Upper lobe of left lung (tissue), 6 donors: ENCODE measurements at regions not wholly inside any gene's neighbourhood (a gene's known extent, or its start where the extent isn't known, plus 50 kb on each side); places are given as distances from the start of the nearest gene placed in this dataset.

ENCODE experiments used
- ATAC-seq, 2 donors: fragments of 200-7000 bp; cut with Tn5 transposase; one replicate each; pipeline ENCODE4 v1.9.1; 2022; ENCODE audit warnings: mild to moderate bottlenecking in 2 of 2, moderate library complexity in 2 of 2; ENCODE audit not compliant: low FRiP score in 2 of 2
- DNase-seq, 2 donors: peaks; one replicate each; pipeline ENCODE4 v3.0.0-alpha.2; 2019 to 2020
- H3K27ac ChIP-seq, 4 donors: fragments of 200-600 bp; sonication (generic); one replicate each; pipeline ENCODE4 v1.5.1; 2016 to 2019
- H3K27me3 ChIP-seq, 4 donors: fragments of 200-600 bp; sonication (generic); one replicate each; pipeline ENCODE4 v1.5.1; 2017 to 2019
- H3K36me3 ChIP-seq, 4 donors: fragments of 200-600 bp; sonication (generic); one replicate each; pipeline ENCODE4 v1.5.1; 2016 to 2019
- H3K4me1 ChIP-seq, 4 donors: fragments of 200-600 bp; sonication (generic); one replicate each; pipeline ENCODE4 v1.5.1; 2018 to 2019
- H3K4me3 ChIP-seq, 4 donors: fragments of 200-600 bp; sonication (generic); one replicate each; pipeline ENCODE4 v1.5.1; 2017 to 2019; ENCODE audit warnings: mild to moderate bottlenecking in 2 of 4, moderate library complexity in 1 of 4
- H3K9me3 ChIP-seq, 4 donors: fragments of 200-600 bp; sonication (generic); one replicate each; pipeline ENCODE4 v1.5.1; 2018 to 2019
- CTCF ChIP-seq, 6 experiments: fragments of 450-650 bp in 4 of 6; fragments of 200-600 bp in 2 of 6; sonication (generic) in 2 of 6; IDR thresholded peaks; one replicate each; pipeline ENCODE4 v1.5.1; 2016 to 2019; ENCODE audit warnings: antibody characterized with exemption in 6 of 6
- EP300 ChIP-seq, 4 donors: sonication (generic); formaldehyde crosslinking; IDR thresholded peaks; one replicate each; pipeline ENCODE4 v1.5.1; 2017; ENCODE audit warnings: antibody characterized with exemption in 4 of 4, control low read depth in 2 of 4
- POLR2A ChIP-seq, 4 donors: fragments of 450-650 bp; IDR thresholded peaks; one replicate each; pipeline ENCODE4 v1.5.1; 2016 to 2017; ENCODE audit warnings: antibody characterized with exemption in 4 of 4, mild to moderate bottlenecking in 2 of 4
- POLR2AphosphoS5 ChIP-seq, 2 donors: sonication (generic); formaldehyde crosslinking; IDR thresholded peaks; one replicate each; pipeline ENCODE4 v1.5.1; 2017; ENCODE audit warnings: antibody characterized with exemption in 2 of 2
- WGBS, 2 donors: methylation state at CpG; one replicate each; pipeline ENCODE4 v1.1.5; 2017 to 2018; 5-methylcytosine and 5-hydroxymethylcytosine counted together
- donor health status: DM: no; HTN: no; CAD: no; lungs with moderate emphysema.
- donor health status: DM: no; HTN: yes; CAD: no; lungs with severe emphysema.

GRCh38 chr2:147247749-147248148 is 597.1 kb upstream of the ACVR2A start:
- H3K4me1 ChIP-seq = no peaks in the 10 kb centered on the region
- DNase-seq (no peak), ATAC-seq (no peak)
- WGBS, 2 donors = 59 to 64% methylated on average over 2 of the region's 2 CpGs
- no peaks in the 10 kb centered on the region for H3K27me3 ChIP-seq
- no peak overlapping the region for H3K4me3 ChIP-seq
- TF ChIP-seq POLR2A (IDR thresholded peaks at IDR 0.05) = no peak
- TF ChIP-seq CTCF (IDR thresholded peaks at IDR 0.05) = no peak
- no peak for TF ChIP-seq EP300 (IDR thresholded peaks at IDR 0.05)
- no peak for TF ChIP-seq POLR2AphosphoS5 (IDR thresholded peaks at IDR 0.05)
- H3K36me3 ChIP-seq = no peaks in the 10 kb centered on the region
- no peaks in the 10 kb centered on the region for H3K9me3 ChIP-seq
- no peak overlapping the region for H3K27ac ChIP-seq

DNA sequence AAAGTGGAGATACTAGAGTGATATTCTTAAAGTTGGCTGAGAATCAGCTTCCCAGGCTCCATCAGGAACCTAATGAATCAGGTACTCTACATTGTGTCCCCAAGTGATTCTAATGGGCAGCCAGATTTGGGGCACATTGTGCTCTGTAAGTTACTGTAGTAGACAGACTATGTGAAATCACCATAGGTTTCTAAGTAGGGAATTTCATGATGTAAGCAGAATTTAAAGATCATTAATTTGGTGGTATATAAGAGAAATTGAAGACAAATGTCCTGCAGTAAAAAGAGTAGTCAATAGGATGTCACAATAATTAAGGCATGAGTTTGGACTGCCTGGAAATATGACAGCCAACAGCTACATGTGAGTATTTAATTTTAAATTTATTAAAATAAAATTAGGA is 602.4 kb upstream of the ACVR2A start:
- no peaks in the 10 kb centered on the region for H3K36me3 ChIP-seq
- no peaks in the 10 kb centered on the region for H3K27me3 ChIP-seq
- no peaks in the 10 kb centered on the region for H3K9me3 ChIP-seq
- no peaks in the 10 kb centered on the region for H3K4me1 ChIP-seq
- H3K4me3 ChIP-seq = no peak overlapping the region
- ATAC-seq (no peak), DNase-seq (no peak)
- TF ChIP-seq POLR2AphosphoS5 (IDR thresholded peaks at IDR 0.05) = no peak
- no peak for TF ChIP-seq CTCF (IDR thresholded peaks at IDR 0.05)
- TF ChIP-seq POLR2A (IDR thresholded peaks at IDR 0.05) = no peak
- no peak for TF ChIP-seq EP300 (IDR thresholded peaks at IDR 0.05)
- no peak overlapping the region for H3K27ac ChIP-seq

DNA sequence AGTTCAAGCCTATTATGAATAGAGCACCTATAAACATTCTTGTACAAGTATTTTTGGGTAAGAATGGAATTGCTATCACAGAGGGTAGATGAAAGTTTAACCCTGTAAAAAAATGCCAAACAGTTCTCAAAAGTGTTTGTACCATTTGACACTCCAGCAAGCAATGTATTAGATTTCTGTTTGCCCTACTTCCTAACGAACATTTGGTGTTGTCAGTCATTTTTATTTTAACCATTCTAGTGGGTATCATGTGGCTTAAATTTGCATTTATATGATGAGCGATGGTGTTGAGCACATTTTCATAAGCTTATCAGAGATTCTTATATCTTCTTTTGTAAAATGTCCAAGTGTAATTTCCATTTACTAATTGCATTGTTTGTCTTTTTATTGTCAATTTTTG is 608.2 kb upstream of the ACVR2A start:
- H3K36me3 ChIP-seq = no peaks in the 10 kb centered on the region
- no peak for ATAC-seq
- WGBS, 2 donors = 71 to 80% methylated on average over 2 of the region's 2 CpGs

DNA sequence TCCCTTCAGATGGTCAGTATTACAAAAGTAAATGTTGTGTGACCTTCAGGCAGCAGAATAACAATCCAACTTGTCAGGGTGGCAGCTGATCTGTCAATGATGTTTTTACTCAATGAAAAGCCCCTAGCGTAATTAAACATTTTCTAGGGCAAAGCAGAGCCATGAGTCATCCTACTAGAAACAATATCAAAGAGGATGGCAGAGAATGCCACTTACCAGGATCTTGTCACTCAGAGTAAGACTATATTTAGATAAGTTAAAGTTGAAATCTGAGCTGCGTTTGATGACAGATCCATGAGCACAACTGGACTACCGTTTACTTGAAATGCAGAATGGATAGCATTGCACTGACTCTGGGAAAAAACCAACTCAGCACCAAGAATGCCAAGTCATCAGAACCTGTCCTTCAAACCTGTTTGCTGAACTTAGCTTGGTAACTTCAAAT is 612.6 kb upstream of the ACVR2A start:
- Histone ChIP-seq H3K27me3 (no peaks in the 10 kb centered on the region), H3K9me3 (no peaks in the 10 kb centered on the region), H3K4me3 (no peak overlapping the region), H3K36me3 (no peaks in the 10 kb centered on the region), H3K4me1 (no peaks in the 10 kb centered on the region), H3K27ac (no peak overlapping the region)
- TF ChIP-seq EP300 (IDR thresholded peaks at IDR 0.05) (no peak), CTCF (IDR thresholded peaks at IDR 0.05) (no peak), POLR2A (IDR thresholded peaks at IDR 0.05) (no peak), POLR2AphosphoS5 (IDR thresholded peaks at IDR 0.05) (no peak)
- 60 to 70% methylated on average over 3 of the region's 3 CpGs for WGBS, 2 donors
- ATAC-seq = no peak
- no peak for DNase-seq

More for the DNA sequence above, 608.2 kb upstream of the ACVR2A start:
- Histone ChIP-seq H3K9me3 (no peaks in the 10 kb centered on the region), H3K27me3 (no peaks in the 10 kb centered on the region), H3K4me3 (no peak overlapping the region), H3K4me1 (no peaks in the 10 kb centered on the region), H3K27ac (no peak overlapping the region)
- DNase-seq = no peak
- TF ChIP-seq EP300 (IDR thresholded peaks at IDR 0.05) = no peak
- no peak for TF ChIP-seq POLR2A (IDR thresholded peaks at IDR 0.05)

DNA sequence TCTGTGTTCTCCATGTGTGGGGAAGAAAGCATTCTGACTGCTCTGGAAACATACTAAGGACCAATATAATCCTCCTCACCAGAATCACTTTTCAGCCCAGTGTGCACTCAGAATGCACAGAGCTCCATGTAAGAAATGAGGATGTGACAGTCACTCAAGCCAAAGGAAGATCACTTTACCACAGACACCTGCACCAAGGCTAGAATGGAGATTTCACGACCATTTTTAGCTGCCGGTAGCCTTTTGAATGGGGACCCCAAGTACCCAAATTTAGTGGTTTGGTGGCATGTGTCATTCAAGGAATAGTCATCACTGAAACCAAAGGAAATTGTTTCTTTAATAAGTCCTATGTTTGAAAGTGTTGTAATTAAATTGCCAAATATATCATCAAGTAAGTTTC is 613.2 kb upstream of the ACVR2A start:
- Histone ChIP-seq H3K27ac (no peak overlapping the region), H3K27me3 (no peaks in the 10 kb centered on the region), H3K9me3 (no peaks in the 10 kb centered on the region), H3K36me3 (no peaks in the 10 kb centered on the region), H3K4me1 (no peaks in the 10 kb centered on the region), H3K4me3 (no peak overlapping the region)
- TF ChIP-seq POLR2AphosphoS5 (IDR thresholded peaks at IDR 0.05) = no peak
- TF ChIP-seq POLR2A (IDR thresholded peaks at IDR 0.05) = no peak
- TF ChIP-seq EP300 (IDR thresholded peaks at IDR 0.05) = no peak
- no peak for TF ChIP-seq CTCF (IDR thresholded peaks at IDR 0.05)
- 94 to 96% methylated on average over 2 of the region's 2 CpGs for WGBS, 2 donors
- DNase-seq (no peak), ATAC-seq (no peak)
